WTC11 (cell line): ENCODE measurements at regions not wholly inside any gene's neighbourhood (a gene's known extent, or its start where the extent isn't known, plus 50 kb on each side); places are given as distances from the start of the nearest gene placed in this dataset.

Experiments
- ATAC-seq: fragments of 200-7000 bp; cut with Tn5 transposase; 2 replicates; pipeline ENCODE4 v1.10.0; 2021; ENCODE audit warnings: mild to moderate bottlenecking, moderate library complexity
- CTCF ChIA-PET: fragments of 300-600 bp; sonication (Branson Sonifier 250); formaldehyde crosslinking; loops from one replicate; lab custom pipeline; 2021; ENCODE audit warnings: antibody characterized with exemption; lab: Charles Lee
- POLR2A ChIA-PET: fragments of 350-600 bp; sonication (Branson Sonifier 250); formaldehyde crosslinking; loops from one replicate; lab custom pipeline; 2021; ENCODE audit warnings: antibody characterized with exemption; lab: Charles Lee
- DNase-seq: peaks from one replicate; pipeline ENCODE4 v3.0.0; 2021; ENCODE audit warnings: low spot score
- H3K27ac Mint-ChIP-seq: 2 replicates; pipeline ENCODE4 v1.8.0; 2021; ENCODE audit warnings: mixed read lengths
- H3K27me3 Mint-ChIP-seq: 2 replicates; pipeline ENCODE4 v1.8.0; 2021; ENCODE audit warnings: low read depth, mild to moderate bottlenecking, moderate library complexity, mixed read lengths
- H3K36me3 Mint-ChIP-seq: 2 replicates; pipeline ENCODE4 v1.8.0; 2021; ENCODE audit warnings: mixed read lengths
- H3K4me1 Mint-ChIP-seq: 2 replicates; pipeline ENCODE4 v1.8.0; 2022; ENCODE audit warnings: mixed read lengths
- H3K4me3 Mint-ChIP-seq: 2 replicates; pipeline ENCODE4 v1.8.0; 2021; ENCODE audit warnings: mild to moderate bottlenecking, moderate library complexity, mixed read lengths
- H3K9me3 Mint-ChIP-seq: 2 replicates; pipeline ENCODE4 v1.8.0; 2021; ENCODE audit warnings: mixed read lengths
- CDX4 ChIP-seq: fragments of 250-450 bp; sonication (Bioruptor Pico); IDR thresholded peaks from 2 replicates; pipeline ENCODE4 v1.9.0; 2021; ENCODE audit warnings: moderate library complexity, mild to moderate bottlenecking, inconsistent platforms, borderline replicate concordance
- CREB1 ChIP-seq: sonication (generic); formaldehyde crosslinking; IDR thresholded peaks from 2 replicates; pipeline ENCODE4 v1.8.0; 2023; ENCODE audit warnings: mild to moderate bottlenecking, missing genetic modification reagents
- CREM ChIP-seq: sonication (generic); formaldehyde crosslinking; IDR thresholded peaks from 2 replicates; pipeline ENCODE4 v1.8.1; 2022; ENCODE audit warnings: mild to moderate bottlenecking, missing genetic modification reagents, moderate library complexity
- ELF4 ChIP-seq: sonication (generic); formaldehyde crosslinking; IDR thresholded peaks from 2 replicates; pipeline ENCODE4 v1.8.1; 2022; ENCODE audit warnings: low read depth, mild to moderate bottlenecking, moderate library complexity, missing genetic modification reagents
- FOXP1 ChIP-seq: sonication (generic); formaldehyde crosslinking; IDR thresholded peaks from 2 replicates; pipeline ENCODE4 v1.8.0; 2022; ENCODE audit warnings: missing genetic modification reagents, mild to moderate bottlenecking, moderate library complexity, borderline replicate concordance
- GRHL2 ChIP-seq: fragments of 250-450 bp; sonication (Bioruptor Pico); IDR thresholded peaks from 2 replicates; pipeline ENCODE4 v1.8.0; 2022; ENCODE audit warnings: mild to moderate bottlenecking, moderate library complexity; ENCODE audit not compliant: insufficient replicate concordance, severe bottlenecking
- GTF2I ChIP-seq: fragments of 250-450 bp; sonication (Bioruptor Pico); conservative IDR thresholded peaks from 2 replicates; pipeline ENCODE4 v1.4.0; 2021; ENCODE audit warnings: mild to moderate bottlenecking
- NFATC4 ChIP-seq: fragments of 250-450 bp; sonication (Bioruptor Pico); IDR thresholded peaks from 2 replicates; pipeline ENCODE4 v1.9.0; 2021; ENCODE audit warnings: mild to moderate bottlenecking
- NFE2L1 ChIP-seq: sonication (generic); formaldehyde crosslinking; IDR thresholded peaks from 2 replicates; pipeline ENCODE4 v1.8.1; 2023; ENCODE audit warnings: missing genetic modification reagents
- NR2C2 ChIP-seq: sonication (generic); formaldehyde crosslinking; IDR thresholded peaks from 2 replicates; pipeline ENCODE4 v1.8.0; 2022; ENCODE audit warnings: mild to moderate bottlenecking, missing genetic modification reagents
- OVOL2 ChIP-seq: fragments of 250-450 bp; sonication (Bioruptor Pico); IDR thresholded peaks from 2 replicates; pipeline ENCODE4 v1.9.0; 2021; ENCODE audit warnings: mild to moderate bottlenecking, borderline replicate concordance
- STAT6 ChIP-seq: sonication (generic); formaldehyde crosslinking; conservative IDR thresholded peaks from 2 replicates; pipeline ENCODE4 v1.8.1; 2023; ENCODE audit warnings: mild to moderate bottlenecking, low read depth, missing genetic modification reagents, moderate library complexity
- TCF7 ChIP-seq: sonication (generic); formaldehyde crosslinking; IDR thresholded peaks from 2 replicates; pipeline ENCODE4 v1.8.0; 2022; ENCODE audit warnings: mild to moderate bottlenecking, low read depth, missing genetic modification reagents, moderate library complexity
- TP53 ChIP-seq: sonication (generic); formaldehyde crosslinking; IDR thresholded peaks from 2 replicates; pipeline ENCODE4 v1.8.1; 2023; ENCODE audit warnings: mild to moderate bottlenecking, missing genetic modification reagents
- ZNF416 ChIP-seq: fragments of 250-450 bp; sonication (Bioruptor Pico); IDR thresholded peaks from 2 replicates; pipeline ENCODE4 v1.9.0; 2021; ENCODE audit warnings: mild to moderate bottlenecking, inconsistent platforms
- TF ChIP-seq, protein P1 (sequence below): sonication (generic); formaldehyde crosslinking; conservative IDR thresholded peaks from 2 replicates; pipeline ENCODE4 v1.8.1; 2022; ENCODE audit warnings: mild to moderate bottlenecking, missing genetic modification reagents
- TF ChIP-seq, protein P2 (sequence below): sonication (generic); formaldehyde crosslinking; IDR thresholded peaks from 2 replicates; pipeline ENCODE4 v1.8.0; 2023; ENCODE audit warnings: missing genetic modification reagents
- TF ChIP-seq, protein P3 (sequence below): fragments of 250-450 bp; sonication (Bioruptor Pico); IDR thresholded peaks from 2 replicates; pipeline ENCODE4 v1.9.0; 2021; ENCODE audit warnings: mild to moderate bottlenecking, borderline replicate concordance

DNA sequence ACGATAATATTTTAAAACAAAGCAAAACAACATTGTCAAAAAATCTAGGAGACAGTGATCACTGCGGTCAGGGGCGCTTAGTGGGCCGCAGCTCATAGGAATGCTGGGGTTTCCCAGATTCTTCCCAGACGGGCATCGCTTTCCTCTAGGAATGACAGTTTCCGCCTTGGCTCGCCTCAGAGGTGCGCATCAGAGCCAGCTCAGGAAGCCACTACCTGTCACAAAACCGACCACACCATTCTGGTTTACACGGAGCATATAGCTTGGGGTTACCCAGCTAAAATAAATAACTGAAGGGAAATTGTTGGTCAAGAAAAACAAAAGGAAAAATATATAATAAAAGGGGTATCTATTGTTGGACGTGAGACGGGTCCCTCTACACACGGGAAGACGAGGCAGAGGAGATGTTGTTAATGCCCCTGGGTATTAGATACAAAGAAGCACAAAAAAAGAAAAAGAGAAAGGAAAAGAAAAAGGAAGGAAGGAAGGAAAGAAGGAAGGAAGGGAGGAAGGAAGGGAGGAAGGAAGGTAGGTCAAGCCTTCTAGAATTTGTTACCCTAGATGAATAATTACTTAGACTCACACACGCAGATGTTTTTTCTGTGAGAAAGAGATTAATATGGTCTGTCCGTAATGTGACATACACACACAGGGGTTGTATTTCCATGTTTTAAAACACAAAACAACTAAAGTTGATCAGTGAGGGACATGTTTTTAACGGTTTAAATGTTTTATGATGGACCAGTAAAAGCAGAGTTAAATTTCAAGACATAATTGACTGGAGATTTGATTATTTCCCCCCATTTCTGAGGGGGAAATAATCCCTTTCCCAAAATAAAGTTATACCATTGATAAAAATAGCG is 292.4 kb upstream of the NFE2L3 start (continued):
- TF ChIP-seq ELF4 (CRISPR knock-in tag) (no peak), OVOL2 (CRISPR knock-in tag) (no peak), GRHL2 (CRISPR knock-in tag) (no peak), CREB1 (no peak)

- Mint-ChIP-seq H3K9me3 (no peaks in the 10 kb centered on the region), H3K27ac (no peak overlapping the region), H3K36me3 (no peaks in the 10 kb centered on the region), H3K4me3 (peak overlapping the region; percentile 29; the same call in 1 of the 2 replicates), H3K4me1 (peaks cover 54% of the 10 kb centered on the region), H3K27me3 (peaks cover 10% of the 10 kb centered on the region)
- TF ChIP-seq GTF2I (CRISPR knock-in tag) (no peak), CDX4 (CRISPR knock-in tag) (no peak), ZNF416 (CRISPR knock-in tag) (no peak), NFATC4 (CRISPR knock-in tag) (no peak), FOXP1 (no peak), CREM (CRISPR knock-in tag) (no peak), NFE2L1 (CRISPR knock-in tag) (no peak), STAT6 (no peak), TP53 (CRISPR knock-in tag) (no peak), NR2C2 (CRISPR knock-in tag) (no peak), TCF7 (no peak)
- TF ChIP-seq, protein P1, sequence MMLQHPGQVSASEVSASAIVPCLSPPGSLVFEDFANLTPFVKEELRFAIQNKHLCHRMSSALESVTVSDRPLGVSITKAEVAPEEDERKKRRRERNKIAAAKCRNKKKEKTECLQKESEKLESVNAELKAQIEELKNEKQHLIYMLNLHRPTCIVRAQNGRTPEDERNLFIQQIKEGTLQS (CRISPR knock-in tag) = no peak
- TF ChIP-seq, protein P2, sequence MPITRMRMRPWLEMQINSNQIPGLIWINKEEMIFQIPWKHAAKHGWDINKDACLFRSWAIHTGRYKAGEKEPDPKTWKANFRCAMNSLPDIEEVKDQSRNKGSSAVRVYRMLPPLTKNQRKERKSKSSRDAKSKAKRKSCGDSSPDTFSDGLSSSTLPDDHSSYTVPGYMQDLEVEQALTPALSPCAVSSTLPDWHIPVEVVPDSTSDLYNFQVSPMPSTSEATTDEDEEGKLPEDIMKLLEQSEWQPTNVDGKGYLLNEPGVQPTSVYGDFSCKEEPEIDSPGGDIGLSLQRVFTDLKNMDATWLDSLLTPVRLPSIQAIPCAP (CRISPR knock-in tag) = no peak
- TF ChIP-seq, protein P3, sequence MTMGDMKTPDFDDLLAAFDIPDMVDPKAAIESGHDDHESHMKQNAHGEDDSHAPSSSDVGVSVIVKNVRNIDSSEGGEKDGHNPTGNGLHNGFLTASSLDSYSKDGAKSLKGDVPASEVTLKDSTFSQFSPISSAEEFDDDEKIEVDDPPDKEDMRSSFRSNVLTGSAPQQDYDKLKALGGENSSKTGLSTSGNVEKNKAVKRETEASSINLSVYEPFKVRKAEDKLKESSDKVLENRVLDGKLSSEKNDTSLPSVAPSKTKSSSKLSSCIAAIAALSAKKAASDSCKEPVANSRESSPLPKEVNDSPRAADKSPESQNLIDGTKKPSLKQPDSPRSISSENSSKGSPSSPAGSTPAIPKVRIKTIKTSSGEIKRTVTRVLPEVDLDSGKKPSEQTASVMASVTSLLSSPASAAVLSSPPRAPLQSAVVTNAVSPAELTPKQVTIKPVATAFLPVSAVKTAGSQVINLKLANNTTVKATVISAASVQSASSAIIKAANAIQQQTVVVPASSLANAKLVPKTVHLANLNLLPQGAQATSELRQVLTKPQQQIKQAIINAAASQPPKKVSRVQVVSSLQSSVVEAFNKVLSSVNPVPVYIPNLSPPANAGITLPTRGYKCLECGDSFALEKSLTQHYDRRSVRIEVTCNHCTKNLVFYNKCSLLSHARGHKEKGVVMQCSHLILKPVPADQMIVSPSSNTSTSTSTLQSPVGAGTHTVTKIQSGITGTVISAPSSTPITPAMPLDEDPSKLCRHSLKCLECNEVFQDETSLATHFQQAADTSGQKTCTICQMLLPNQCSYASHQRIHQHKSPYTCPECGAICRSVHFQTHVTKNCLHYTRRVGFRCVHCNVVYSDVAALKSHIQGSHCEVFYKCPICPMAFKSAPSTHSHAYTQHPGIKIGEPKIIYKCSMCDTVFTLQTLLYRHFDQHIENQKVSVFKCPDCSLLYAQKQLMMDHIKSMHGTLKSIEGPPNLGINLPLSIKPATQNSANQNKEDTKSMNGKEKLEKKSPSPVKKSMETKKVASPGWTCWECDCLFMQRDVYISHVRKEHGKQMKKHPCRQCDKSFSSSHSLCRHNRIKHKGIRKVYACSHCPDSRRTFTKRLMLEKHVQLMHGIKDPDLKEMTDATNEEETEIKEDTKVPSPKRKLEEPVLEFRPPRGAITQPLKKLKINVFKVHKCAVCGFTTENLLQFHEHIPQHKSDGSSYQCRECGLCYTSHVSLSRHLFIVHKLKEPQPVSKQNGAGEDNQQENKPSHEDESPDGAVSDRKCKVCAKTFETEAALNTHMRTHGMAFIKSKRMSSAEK (CRISPR knock-in tag) = no peak
- DNase-seq (peak; percentile 48), ATAC-seq (no peak)
- ChIA-PET POLR2A (no interaction called here), CTCF (no interaction called here)
These were observed 291.5 kb upstream of the NFE2L3 start for GRCh38 chr7:25860275-25861163.
